ENCODE measurements at regions not wholly inside any gene's neighbourhood (a gene's known extent, or its start where the extent isn't known, plus 50 kb on each side); places are given as distances from the start of the nearest gene placed in this dataset.

DNA sequence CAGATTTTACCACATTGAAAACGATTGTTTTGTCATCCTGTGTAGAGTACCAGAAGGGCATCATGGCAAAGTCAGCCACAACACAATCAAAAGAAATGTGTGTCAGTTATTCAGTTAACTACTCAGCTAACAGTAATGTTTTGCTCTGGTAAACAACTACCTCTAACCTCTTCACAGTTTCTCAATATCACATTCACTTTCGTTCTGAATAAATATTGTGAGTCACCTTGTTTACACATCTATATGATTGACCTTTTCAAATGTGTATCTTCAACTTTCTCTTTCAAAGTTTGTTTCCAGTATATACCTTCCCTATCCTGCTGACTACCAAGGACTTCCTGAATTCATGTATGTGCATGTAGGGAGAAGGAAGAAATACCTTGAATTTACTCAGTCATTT is 216.6 kb upstream of the UFL1 start (continued):
- no peak for TF ChIP-seq TAF7 (optimal IDR thresholded peaks at IDR 0.05; ENCODE audit: borderline replicate concordance, low read depth, low read length)
- no peak for TF ChIP-seq SP4 (IDR thresholded peaks at IDR 0.05; ENCODE audit: low read length)
- no peak for TF ChIP-seq KDM1A (IDR thresholded peaks at IDR 0.05; ENCODE audit: borderline replicate concordance, low read length)
